ENCODE measurements at regions not wholly inside any gene's neighbourhood (a gene's known extent, or its start where the extent isn't known, plus 50 kb on each side); places are given as distances from the start of the nearest gene placed in this dataset.
"Not testable (repeated sequence)": the region's sequence is repeated elsewhere in the genome, so short reads cannot be mapped to it uniquely, and the experiment has no call there.

DNA sequence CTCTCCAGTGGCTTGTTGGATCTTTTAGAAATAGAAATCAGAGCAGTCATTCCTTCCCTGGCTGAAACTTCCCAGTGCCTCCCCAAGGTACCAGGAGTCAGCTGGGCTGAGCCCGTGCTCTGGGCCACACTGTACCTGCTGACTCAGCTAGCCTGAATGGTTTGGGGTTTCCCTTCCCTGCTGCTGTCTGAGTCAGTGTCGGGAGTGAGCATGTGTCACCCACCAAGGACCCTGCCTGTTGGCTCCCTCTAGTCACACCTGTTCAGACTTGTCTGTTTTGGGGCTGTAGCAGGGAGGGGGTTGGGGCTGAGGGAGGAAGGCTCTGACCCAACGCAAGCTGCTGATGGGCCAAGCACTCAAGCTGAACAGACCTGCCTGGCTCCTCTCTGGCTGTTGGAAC, 4493.9 kb upstream of the TPTE start:
- in situ Hi-C loops (cut with HindIII; ENCODE audit: extremely low pct_ligation_motif_present, low pct_unique_long_range_greater_than_20kb); H3K4me1 ChIP-seq (ENCODE audit: insufficient read depth, low read length); FAIRE-seq; H3K27ac ChIP-seq (ENCODE audit: extremely low read length, insufficient read depth, low read length); H2AFZ ChIP-seq (ENCODE audit: low read length); BruUV-seq (replicated peaks); DNase-seq (ENCODE audit: low spot score); ATAC-seq; POLR2A ChIA-PET; H4K20me1 ChIP-seq (ENCODE audit: insufficient read depth, low read length); H3K27me3 ChIP-seq (ENCODE audit: control insufficient read depth in 1 of 2, insufficient read depth in 2 of 2, low read length in 2 of 2); intact Hi-C loops (cut with micrococcal nuclease; ENCODE audit: unreplicated experiment); CTCF ChIA-PET (ENCODE audit: low intra/inter-chr PET ratio, low total read pairs); H3K4me3 ChIP-seq (replicated peaks in 1 of 3; ENCODE audit: insufficient read depth in 1 of 3, low read depth in 2 of 3, low read length in 3 of 3); H3K4me2 ChIP-seq (ENCODE audit: low read depth, low read length); H3K9me3 ChIP-seq (ENCODE audit: low read length); H3K36me3 ChIP-seq (replicated peaks in 1 of 2; ENCODE audit: control insufficient read depth in 1 of 2, insufficient read depth in 2 of 2, low read length in 2 of 2); H3K79me2 ChIP-seq (ENCODE audit: insufficient read depth, low read length); H3K9ac ChIP-seq (ENCODE audit: insufficient read depth, low read depth, low read length): not testable (repeated sequence)
- WGBS (ENCODE audit: low lambda C conversion rate) = no CpG with 5 or more reads among the region's 3 CpGs

- H3K4me3 ChIP-seq (replicated peaks in 1 of 3; ENCODE audit: insufficient read depth in 1 of 3, low read depth in 2 of 3, low read length in 3 of 3); H3K79me2 ChIP-seq (ENCODE audit: insufficient read depth, low read length); H3K27me3 ChIP-seq (ENCODE audit: control insufficient read depth in 1 of 2, insufficient read depth in 2 of 2, low read length in 2 of 2); H3K36me3 ChIP-seq (replicated peaks in 1 of 2; ENCODE audit: control insufficient read depth in 1 of 2, insufficient read depth in 2 of 2, low read length in 2 of 2); DNase-seq (ENCODE audit: low spot score); H3K9ac ChIP-seq (ENCODE audit: insufficient read depth, low read depth, low read length); FAIRE-seq; ATAC-seq; H3K27ac ChIP-seq (ENCODE audit: extremely low read length, insufficient read depth, low read length); H3K9me3 ChIP-seq (ENCODE audit: low read length); BruUV-seq (replicated peaks); intact Hi-C loops (cut with micrococcal nuclease; ENCODE audit: unreplicated experiment); H3K4me2 ChIP-seq (ENCODE audit: low read depth, low read length); CTCF ChIA-PET (ENCODE audit: low intra/inter-chr PET ratio, low total read pairs); H2AFZ ChIP-seq (ENCODE audit: low read length); H3K4me1 ChIP-seq (ENCODE audit: insufficient read depth, low read length); in situ Hi-C loops (cut with HindIII; ENCODE audit: extremely low pct_ligation_motif_present, low pct_unique_long_range_greater_than_20kb); POLR2A ChIA-PET; H4K20me1 ChIP-seq (ENCODE audit: insufficient read depth, low read length): not testable (repeated sequence)
- no CpG with 5 or more reads among the region's 14 CpGs for WGBS (ENCODE audit: low lambda C conversion rate)
Measured at GRCh38 chr21:6034124-6034678, 4487.2 kb upstream of the TPTE start.

GRCh38 chr21:6034820-6035473, 4486.4 kb upstream of the TPTE start:
- H3K9ac ChIP-seq (ENCODE audit: insufficient read depth, low read depth, low read length); H3K79me2 ChIP-seq (ENCODE audit: insufficient read depth, low read length); CTCF ChIA-PET (ENCODE audit: low intra/inter-chr PET ratio, low total read pairs); H3K36me3 ChIP-seq (replicated peaks in 1 of 2; ENCODE audit: control insufficient read depth in 1 of 2, insufficient read depth in 2 of 2, low read length in 2 of 2); H3K4me2 ChIP-seq (ENCODE audit: low read depth, low read length); intact Hi-C loops (cut with micrococcal nuclease; ENCODE audit: unreplicated experiment); H3K9me3 ChIP-seq (ENCODE audit: low read length); POLR2A ChIA-PET; DNase-seq (ENCODE audit: low spot score); H3K27ac ChIP-seq (ENCODE audit: extremely low read length, insufficient read depth, low read length); FAIRE-seq; in situ Hi-C loops (cut with HindIII; ENCODE audit: extremely low pct_ligation_motif_present, low pct_unique_long_range_greater_than_20kb); H2AFZ ChIP-seq (ENCODE audit: low read length); H4K20me1 ChIP-seq (ENCODE audit: insufficient read depth, low read length); H3K27me3 ChIP-seq (ENCODE audit: control insufficient read depth in 1 of 2, insufficient read depth in 2 of 2, low read length in 2 of 2); BruUV-seq (replicated peaks); H3K4me3 ChIP-seq (replicated peaks in 1 of 3; ENCODE audit: insufficient read depth in 1 of 3, low read depth in 2 of 3, low read length in 3 of 3); H3K4me1 ChIP-seq (ENCODE audit: insufficient read depth, low read length): not testable (repeated sequence)
- ATAC-seq = peak; percentile 78
- no CpG with 5 or more reads among the region's 15 CpGs for WGBS (ENCODE audit: low lambda C conversion rate)

DNA sequence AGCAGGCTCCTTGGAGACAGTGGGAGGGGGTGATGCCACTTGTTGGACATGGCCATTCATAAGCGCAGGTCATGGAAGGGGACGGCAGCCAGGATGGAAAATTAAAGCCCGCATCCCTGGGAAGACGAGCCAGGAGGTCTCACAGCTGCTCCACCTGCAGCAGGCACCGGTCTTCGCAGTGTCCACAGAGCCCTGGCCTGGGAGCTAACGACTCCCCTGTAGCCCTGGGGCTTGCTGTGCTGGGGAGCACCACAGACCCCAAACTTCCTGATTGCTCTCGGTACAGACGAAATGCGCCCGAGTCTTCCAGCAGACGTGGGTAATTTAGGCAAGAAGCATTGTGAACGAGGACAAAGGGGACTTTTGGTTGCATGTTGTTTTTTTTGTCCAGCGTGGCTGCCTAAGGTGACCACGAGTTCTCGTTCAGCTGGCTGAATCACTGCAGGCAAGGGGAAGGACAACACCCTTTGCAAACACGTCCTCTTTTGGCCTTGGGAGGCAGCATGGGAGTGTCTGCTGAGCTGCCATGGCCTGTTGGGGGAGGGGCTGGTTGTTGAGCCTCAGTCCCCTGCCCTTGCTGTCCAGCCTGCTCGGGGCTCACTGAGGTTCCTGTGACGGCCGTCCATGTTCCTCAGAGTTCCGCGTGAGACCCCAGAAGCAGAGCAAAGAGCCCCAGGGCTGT, 4485.8 kb upstream of the TPTE start:
- H3K4me3 ChIP-seq (replicated peaks in 1 of 3; ENCODE audit: insufficient read depth in 1 of 3, low read depth in 2 of 3, low read length in 3 of 3); CTCF ChIA-PET (ENCODE audit: low intra/inter-chr PET ratio, low total read pairs); FAIRE-seq; H3K79me2 ChIP-seq (ENCODE audit: insufficient read depth, low read length); H3K9me3 ChIP-seq (ENCODE audit: low read length); H3K4me2 ChIP-seq (ENCODE audit: low read depth, low read length); DNase-seq (ENCODE audit: low spot score); H3K36me3 ChIP-seq (replicated peaks in 1 of 2; ENCODE audit: control insufficient read depth in 1 of 2, insufficient read depth in 2 of 2, low read length in 2 of 2); BruUV-seq (replicated peaks); H4K20me1 ChIP-seq (ENCODE audit: insufficient read depth, low read length); H3K27ac ChIP-seq (ENCODE audit: extremely low read length, insufficient read depth, low read length); intact Hi-C loops (cut with micrococcal nuclease; ENCODE audit: unreplicated experiment); H3K9ac ChIP-seq (ENCODE audit: insufficient read depth, low read depth, low read length); H3K4me1 ChIP-seq (ENCODE audit: insufficient read depth, low read length); POLR2A ChIA-PET; H2AFZ ChIP-seq (ENCODE audit: low read length); in situ Hi-C loops (cut with HindIII; ENCODE audit: extremely low pct_ligation_motif_present, low pct_unique_long_range_greater_than_20kb); H3K27me3 ChIP-seq (ENCODE audit: control insufficient read depth in 1 of 2, insufficient read depth in 2 of 2, low read length in 2 of 2): not testable (repeated sequence)
- no CpG with 5 or more reads among the region's 22 CpGs for WGBS (ENCODE audit: low lambda C conversion rate)
- ATAC-seq = peak; percentile 88
